ENCODE measurements at regions not wholly inside any gene's neighbourhood (a gene's known extent, or its start where the extent isn't known, plus 50 kb on each side); places are given as distances from the start of the nearest gene placed in this dataset.
"Not testable (repeated sequence)": the region's sequence is repeated elsewhere in the genome, so short reads cannot be mapped to it uniquely, and the experiment has no call there.

GRCh38 chr18:28740575-28740974 lies 563.6 kb upstream of the CDH2 start:
- in situ Hi-C loops (cut with HindIII; ENCODE audit: low sequenced_read_pairs) = no loop called here
- no peak for DNase-seq (ENCODE audit: low spot score)

GRCh38 chr18:28736951-28737350 lies 560.0 kb upstream of the CDH2 start:
- in situ Hi-C loops (cut with HindIII; ENCODE audit: low sequenced_read_pairs) = no loop called here
- DNase-seq (ENCODE audit: low spot score) = no peak

- in situ Hi-C loops (cut with HindIII; ENCODE audit: low sequenced_read_pairs) = no loop called here
Observed at GRCh38 chr18:28736223-28736622, 559.3 kb upstream of the CDH2 start.

GRCh38 chr18:28735731-28736130 lies 558.8 kb upstream of the CDH2 start:
- in situ Hi-C loops (cut with HindIII; ENCODE audit: low sequenced_read_pairs) = no loop called here
- no peak for DNase-seq (ENCODE audit: low spot score)

More at GRCh38 chr18:28736223-28736622, 559.3 kb upstream of the CDH2 start:
- DNase-seq (ENCODE audit: low spot score) = no peak

GRCh38 chr18:28729321-28729720 lies 552.4 kb upstream of the CDH2 start:
- in situ Hi-C loops (cut with HindIII; ENCODE audit: low sequenced_read_pairs) = no loop called here
- no peak for DNase-seq (ENCODE audit: low spot score)

- no peak for DNase-seq (ENCODE audit: low spot score)
- in situ Hi-C loops (cut with HindIII; ENCODE audit: low sequenced_read_pairs) = no loop called here
Observed at GRCh38 chr18:28728891-28729290, 552.0 kb upstream of the CDH2 start.

- in situ Hi-C loops (cut with HindIII; ENCODE audit: low sequenced_read_pairs); DNase-seq (ENCODE audit: low spot score): not testable (repeated sequence)
Observed at GRCh38 chr18:28727189-28727588, 550.3 kb upstream of the CDH2 start.

- DNase-seq (ENCODE audit: low spot score) = no peak
- in situ Hi-C loops (cut with HindIII; ENCODE audit: low sequenced_read_pairs) = no loop called here
Observed at GRCh38 chr18:28725876-28726275, 548.9 kb upstream of the CDH2 start.

- in situ Hi-C loops (cut with HindIII; ENCODE audit: low sequenced_read_pairs) = no loop called here
- no peak for DNase-seq (ENCODE audit: low spot score)
Observed at GRCh38 chr18:28723506-28723905, 546.6 kb upstream of the CDH2 start.

- DNase-seq (ENCODE audit: low spot score) = no peak
- in situ Hi-C loops (cut with HindIII; ENCODE audit: low sequenced_read_pairs) = no loop called here
Observed at GRCh38 chr18:28718696-28719095, 541.8 kb upstream of the CDH2 start.

- in situ Hi-C loops (cut with HindIII; ENCODE audit: low sequenced_read_pairs) = no loop called here
- DNase-seq (ENCODE audit: low spot score) = no peak
Observed at GRCh38 chr18:28716338-28716737, 539.4 kb upstream of the CDH2 start.

- in situ Hi-C loops (cut with HindIII; ENCODE audit: low sequenced_read_pairs) = no loop called here
- DNase-seq (ENCODE audit: low spot score) = no peak
Observed at GRCh38 chr18:28715206-28715605, 538.3 kb upstream of the CDH2 start.

GRCh38 chr18:28714498-28714897 lies 537.6 kb upstream of the CDH2 start:
- DNase-seq (ENCODE audit: low spot score) = no peak
- in situ Hi-C loops (cut with HindIII; ENCODE audit: low sequenced_read_pairs) = no loop called here

GRCh38 chr18:28712796-28713425 lies 536.0 kb upstream of the CDH2 start:
- in situ Hi-C loops (cut with HindIII; ENCODE audit: low sequenced_read_pairs) = no loop called here
- DNase-seq (ENCODE audit: low spot score) = no peak

GRCh38 chr18:28712172-28712571 lies 535.2 kb upstream of the CDH2 start:
- in situ Hi-C loops (cut with HindIII; ENCODE audit: low sequenced_read_pairs) = no loop called here
- DNase-seq (ENCODE audit: low spot score) = no peak

- in situ Hi-C loops (cut with HindIII; ENCODE audit: low sequenced_read_pairs) = no loop called here
- no peak for DNase-seq (ENCODE audit: low spot score)
Observed at GRCh38 chr18:28711096-28711495, 534.2 kb upstream of the CDH2 start.

- in situ Hi-C loops (cut with HindIII; ENCODE audit: low sequenced_read_pairs) = no loop called here
- no peak for DNase-seq (ENCODE audit: low spot score)
Observed at GRCh38 chr18:28707006-28707405, 530.1 kb upstream of the CDH2 start.

- no peak for DNase-seq (ENCODE audit: low spot score)
- in situ Hi-C loops (cut with HindIII; ENCODE audit: low sequenced_read_pairs) = no loop called here
Observed at GRCh38 chr18:28706397-28706796, 529.5 kb upstream of the CDH2 start.

- in situ Hi-C loops (cut with HindIII; ENCODE audit: low sequenced_read_pairs) = no loop called here
- DNase-seq (ENCODE audit: low spot score) = no peak
Observed at GRCh38 chr18:28705482-28705881, 528.6 kb upstream of the CDH2 start.

GRCh38 chr18:28692337-28692736 lies 515.4 kb upstream of the CDH2 start:
- no peak for DNase-seq (ENCODE audit: low spot score)
- in situ Hi-C loops (cut with HindIII; ENCODE audit: low sequenced_read_pairs) = no loop called here

GRCh38 chr18:28691496-28691840 lies 514.5 kb upstream of the CDH2 start:
- no peak for DNase-seq (ENCODE audit: low spot score)
- in situ Hi-C loops (cut with HindIII; ENCODE audit: low sequenced_read_pairs) = no loop called here

All from G401 (cell line).